Mucosa of descending colon (tissue), 3 donors: ENCODE measurements at regions not wholly inside any gene's neighbourhood (a gene's known extent, or its start where the extent isn't known, plus 50 kb on each side); places are given as distances from the start of the nearest gene placed in this dataset.

Experiments
- ATAC-seq: fragments of 200-7000 bp; cut with Tn5 transposase; one replicate; pipeline ENCODE4 v1.9.1; 2020; ENCODE audit warnings: mild to moderate bottlenecking, moderate library complexity
- DNase-seq, 3 donors: peaks; one replicate each; pipeline ENCODE4 v3.0.0-alpha.2; 2020
- H3K36me3 ChIP-seq: fragments of 200-600 bp; one replicate; pipeline ENCODE4 v1.8.0; 2021; ENCODE audit warnings: low read depth, mild to moderate bottlenecking
- H3K4me1 ChIP-seq: fragments of 200-600 bp; one replicate; pipeline ENCODE4 v1.8.0; 2021; ENCODE audit warnings: low read depth, mild to moderate bottlenecking
- H3K4me3 ChIP-seq: fragments of 200-600 bp; one replicate; pipeline ENCODE4 v1.8.0; 2021; ENCODE audit warnings: mild to moderate bottlenecking
- H3K9me3 ChIP-seq: fragments of 200-600 bp; one replicate; pipeline ENCODE4 v1.8.0; 2021; ENCODE audit warnings: mild to moderate bottlenecking
- CTCF ChIP-seq: fragments of 200-600 bp; IDR thresholded peaks from one replicate; pipeline ENCODE4 v1.8.0; 2022; ENCODE audit warnings: antibody characterized with exemption, mild to moderate bottlenecking
- intact Hi-C, 2 donors: fragments of 100-400 bp; cut with DNase I in 1 of 2; cut with micrococcal nuclease in 1 of 2; formaldehyde crosslinking; loops; one replicate each; pipeline versions ENCODE4 v1.11.0 to v1.11.1; 2022; cut with DNase I, micrococcal nuclease
- donor health status: DM: no; HTN: no; CAD: no; lungs with moderate emphysema.
- donor health status: DM: no; HTN: no; CAD: no.
- donor health status: DM: no; HTN: yes; CAD: no.

DNA sequence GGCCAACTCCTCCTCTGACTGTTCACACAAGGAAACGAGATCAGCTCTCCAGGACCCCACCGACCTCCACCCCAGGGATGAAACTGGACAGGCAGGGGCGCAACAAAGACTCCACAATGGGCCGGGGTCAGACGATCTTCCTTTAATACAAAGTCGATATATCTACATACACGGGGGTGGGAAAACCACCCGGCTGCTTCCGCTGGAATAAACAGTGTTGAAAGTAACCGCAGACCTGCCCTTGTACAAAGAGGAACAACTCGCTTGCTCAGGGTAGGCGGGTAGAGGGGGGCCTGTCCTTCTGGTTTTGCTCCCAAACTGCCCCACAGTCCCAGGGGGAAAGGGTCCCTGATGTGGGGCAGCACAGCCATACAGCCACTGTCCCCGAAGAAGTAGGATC lies 135.2 kb downstream of the PTPRS start:
- no peak overlapping the region for H3K4me3 ChIP-seq
- intact Hi-C loops = no loop called here
- H3K36me3 ChIP-seq = no peaks in the 10 kb centered on the region
- H3K9me3 ChIP-seq = peaks cover 21% of the 10 kb centered on the region
- ATAC-seq = no peak
- no peaks in the 10 kb centered on the region for H3K4me1 ChIP-seq
- TF ChIP-seq CTCF = no peak
- DNase-seq = peak in 1 of 3 donors; percentile 5

DNA sequence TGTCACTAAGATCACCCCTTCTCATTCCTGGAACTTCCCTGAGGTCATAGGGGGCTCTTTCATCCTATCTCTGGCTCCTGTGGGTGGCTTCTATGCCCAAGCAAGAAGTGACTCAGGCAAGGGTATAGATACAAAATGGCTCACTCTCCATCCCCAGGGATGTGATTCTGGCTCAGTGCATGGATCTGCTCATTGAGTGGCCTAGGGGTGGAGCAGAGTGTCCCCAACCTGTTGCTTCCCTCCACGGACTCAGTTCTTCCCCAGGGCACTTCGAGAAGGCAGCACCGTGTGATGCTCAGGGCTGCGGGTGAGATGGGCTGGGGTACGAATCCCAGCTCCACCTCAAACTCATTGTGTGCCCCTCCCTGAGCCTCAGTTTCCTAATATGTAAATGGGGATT lies 136.4 kb downstream of the PTPRS start:
- DNase-seq = no peak
- H3K36me3 ChIP-seq = no peaks in the 10 kb centered on the region
- intact Hi-C loops = no loop called here
- peaks cover 25% of the 10 kb centered on the region for H3K9me3 ChIP-seq
- no peak overlapping the region for H3K4me3 ChIP-seq
- TF ChIP-seq CTCF = no peak
- no peak for ATAC-seq
- H3K4me1 ChIP-seq = no peaks in the 10 kb centered on the region
